Cardiac fibroblast (primary cell): ENCODE measurements at regions not wholly inside any gene's neighbourhood (a gene's known extent, or its start where the extent isn't known, plus 50 kb on each side); places are given as distances from the start of the nearest gene placed in this dataset.
"Not testable (repeated sequence)": the region's sequence is repeated elsewhere in the genome, so short reads cannot be mapped to it uniquely, and the experiment has no call there.

ENCODE experiments used
- DNase-seq, 2 donors: peaks; one replicate each; pipeline versions ENCODE4 v3.0.0 to v3.0.0-alpha.2; 2010; ENCODE audit warnings: low read depth in 2 of 2
- H3K4me3 ChIP-seq, 2 donors: replicated peaks in 1 of 2; 1 replicate in 1 of 2; 2 replicates in 1 of 2; pipeline ENCODE4 v1.5.1; 2011; ENCODE audit warnings: low read depth in 2 of 2, low read length in 2 of 2, mild to moderate bottlenecking in 2 of 2, moderate library complexity in 1 of 2
- TF ChIP-seq, protein P1 (sequence below): IDR thresholded peaks from one replicate; pipeline ENCODE4 v1.5.1; 2011; ENCODE audit warnings: low read depth, mild to moderate bottlenecking, low read length, inconsistent platforms

DNA sequence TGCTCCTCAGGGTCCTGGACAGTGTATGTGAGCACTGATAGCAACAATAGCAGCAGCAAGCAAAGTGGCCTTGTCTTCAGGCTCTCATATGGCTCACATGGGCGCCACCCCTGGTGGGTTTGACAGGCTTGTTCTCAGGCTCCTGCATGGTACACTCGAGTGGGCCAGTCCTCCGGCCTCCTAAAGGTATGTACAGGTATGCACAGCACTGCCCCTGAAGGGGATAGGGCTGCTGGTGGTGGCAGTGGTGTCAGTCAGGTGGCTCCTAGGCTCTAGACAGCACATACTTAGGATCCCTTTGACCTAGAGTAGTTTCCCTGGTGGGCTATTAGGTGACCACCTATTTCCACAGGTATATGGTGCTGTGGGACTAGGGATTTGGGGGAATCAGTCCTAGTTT lies 79.8 kb downstream of the LGALS9B start:
- DNase-seq, H3K4me3 ChIP-seq: not testable (repeated sequence)

GRCh38 chr17:20381358-20382300 lies 85.7 kb downstream of the LGALS9B start:
- peak; percentile 30 to 36 for DNase-seq
- TF ChIP-seq, protein P1, sequence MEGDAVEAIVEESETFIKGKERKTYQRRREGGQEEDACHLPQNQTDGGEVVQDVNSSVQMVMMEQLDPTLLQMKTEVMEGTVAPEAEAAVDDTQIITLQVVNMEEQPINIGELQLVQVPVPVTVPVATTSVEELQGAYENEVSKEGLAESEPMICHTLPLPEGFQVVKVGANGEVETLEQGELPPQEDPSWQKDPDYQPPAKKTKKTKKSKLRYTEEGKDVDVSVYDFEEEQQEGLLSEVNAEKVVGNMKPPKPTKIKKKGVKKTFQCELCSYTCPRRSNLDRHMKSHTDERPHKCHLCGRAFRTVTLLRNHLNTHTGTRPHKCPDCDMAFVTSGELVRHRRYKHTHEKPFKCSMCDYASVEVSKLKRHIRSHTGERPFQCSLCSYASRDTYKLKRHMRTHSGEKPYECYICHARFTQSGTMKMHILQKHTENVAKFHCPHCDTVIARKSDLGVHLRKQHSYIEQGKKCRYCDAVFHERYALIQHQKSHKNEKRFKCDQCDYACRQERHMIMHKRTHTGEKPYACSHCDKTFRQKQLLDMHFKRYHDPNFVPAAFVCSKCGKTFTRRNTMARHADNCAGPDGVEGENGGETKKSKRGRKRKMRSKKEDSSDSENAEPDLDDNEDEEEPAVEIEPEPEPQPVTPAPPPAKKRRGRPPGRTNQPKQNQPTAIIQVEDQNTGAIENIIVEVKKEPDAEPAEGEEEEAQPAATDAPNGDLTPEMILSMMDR, result peak; percentile 47
- not testable (repeated sequence) for H3K4me3 ChIP-seq

GRCh38 chr17:20380625-20381024 lies 86.7 kb downstream of the LGALS9B start:
- DNase-seq, result peak; percentile 29 to 62
- not testable (repeated sequence) for H3K4me3 ChIP-seq

DNA sequence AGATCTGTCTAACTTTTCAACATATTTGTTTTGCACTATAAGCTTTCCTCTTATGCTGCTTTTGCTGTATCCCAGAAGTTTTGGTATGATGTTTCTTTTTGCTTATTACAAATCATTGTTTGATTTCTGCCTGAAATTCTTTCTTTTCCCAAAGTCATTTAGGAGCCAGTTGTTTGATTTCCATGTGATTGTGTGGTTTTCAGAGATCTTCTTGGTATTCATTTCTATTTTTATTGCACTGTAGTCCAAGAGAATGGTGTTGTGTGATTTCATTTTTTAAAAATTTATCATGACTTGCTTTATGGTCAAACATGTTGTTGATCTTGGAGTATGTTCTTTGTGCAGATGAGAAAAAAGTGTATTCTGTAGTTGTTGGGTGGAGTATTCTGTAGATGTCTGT lies 88.1 kb downstream of the LGALS9B start:
- peak in 1 of 2 donors; percentile 28 for DNase-seq
- H3K4me3 ChIP-seq, result not testable (repeated sequence)

- not testable (repeated sequence) for H3K4me3 ChIP-seq
- peak in 1 of 2 donors; percentile 5 for DNase-seq
These were observed 90.7 kb downstream of the LGALS9B start for GRCh38 chr17:20376642-20377041.

DNA sequence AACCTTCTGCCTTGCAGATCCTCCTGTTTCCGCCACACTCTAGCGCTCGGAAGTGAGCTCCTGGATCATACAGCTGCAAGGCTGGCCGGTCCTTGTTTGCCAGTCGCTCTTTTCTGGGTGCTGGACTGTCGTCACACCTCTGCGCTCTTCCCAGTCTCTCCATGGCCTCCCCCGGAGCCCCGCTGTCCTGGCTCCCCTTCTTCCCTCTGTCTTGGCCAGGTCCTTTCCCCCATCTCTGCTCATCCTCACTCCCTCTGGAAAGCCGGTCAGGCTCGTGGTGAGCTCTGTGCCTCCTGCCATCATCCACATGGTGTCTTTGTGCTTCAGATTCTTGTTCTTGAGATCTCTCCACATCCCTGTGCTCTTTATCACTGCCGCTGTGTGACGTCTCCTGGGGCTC lies 91.6 kb downstream of the LGALS9B start:
- DNase-seq, H3K4me3 ChIP-seq: not testable (repeated sequence)
